Activated CD4-positive, alpha-beta T cell treated with anti-CD3 and anti-CD28 coated beads, Interleukin-10, Interleukin-2, amounts not matched to agents 100 ng/mL and 50 ng/mL, durations not matched to agents 16 hours and 8 hours (primary cell): ENCODE measurements at regions not wholly inside any gene's neighbourhood (a gene's known extent, or its start where the extent isn't known, plus 50 kb on each side); places are given as distances from the start of the nearest gene placed in this dataset.

ENCODE experiments used
- DNase-seq: peaks from one replicate; pipeline ENCODE4 v3.0.0-alpha.2; 2020

- no peak for DNase-seq
These were observed 53.4 kb downstream of the RPLP1 start for GRCh38 chr15:69505956-69506556.

- no peak for DNase-seq
These were observed 56.0 kb downstream of the RPLP1 start for GRCh38 chr15:69508659-69509058.

GRCh38 chr15:69509131-69509530 lies 56.5 kb downstream of the RPLP1 start:
- DNase-seq: peak; percentile 39

- DNase-seq: no peak
These were observed 57.9 kb downstream of the RPLP1 start for GRCh38 chr15:69510556-69510955.

- no peak for DNase-seq
These were observed 58.4 kb downstream of the RPLP1 start for GRCh38 chr15:69511015-69511414.

GRCh38 chr15:69511716-69512340 lies 59.2 kb downstream of the RPLP1 start:
- DNase-seq: no peak

GRCh38 chr15:69513450-69513960 lies 60.9 kb downstream of the RPLP1 start:
- no peak for DNase-seq

- DNase-seq: no peak
These were observed 61.4 kb downstream of the RPLP1 start for GRCh38 chr15:69513986-69514385.

GRCh38 chr15:69515508-69515907 lies 62.9 kb downstream of the RPLP1 start:
- no peak for DNase-seq

GRCh38 chr15:69515926-69516325 lies 63.3 kb downstream of the RPLP1 start:
- DNase-seq: no peak

- no peak for DNase-seq
These were observed 64.4 kb downstream of the RPLP1 start for GRCh38 chr15:69517052-69517451.

GRCh38 chr15:69518806-69519205 lies 66.2 kb downstream of the RPLP1 start:
- DNase-seq: no peak

GRCh38 chr15:69520067-69520466 lies 67.4 kb downstream of the RPLP1 start:
- DNase-seq: no peak

- DNase-seq: no peak
These were observed 69.7 kb downstream of the RPLP1 start for GRCh38 chr15:69522361-69522760.

GRCh38 chr15:69523010-69524001 lies 70.7 kb downstream of the RPLP1 start:
- peak; percentile 76 for DNase-seq

GRCh38 chr15:69524296-69524695 lies 71.7 kb downstream of the RPLP1 start:
- no peak for DNase-seq

- no peak for DNase-seq
These were observed 72.2 kb downstream of the RPLP1 start for GRCh38 chr15:69524814-69525213.

GRCh38 chr15:69525543-69525942 lies 72.9 kb downstream of the RPLP1 start:
- DNase-seq: no peak

GRCh38 chr15:69526081-69527061 lies 73.8 kb downstream of the RPLP1 start:
- DNase-seq: no peak

GRCh38 chr15:69529141-69529540 lies 76.5 kb downstream of the RPLP1 start:
- no peak for DNase-seq

- DNase-seq: no peak
These were observed 77.5 kb downstream of the RPLP1 start for GRCh38 chr15:69529961-69530633.
